ENCODE measurements at regions not wholly inside any gene's neighbourhood (a gene's known extent, or its start where the extent isn't known, plus 50 kb on each side); places are given as distances from the start of the nearest gene placed in this dataset.

GRCh38 chr4:59869559-59869958 is 1330.6 kb upstream of the ADGRL3 start:
- no peak for DNase-seq (ENCODE audit: low spot score)

- DNase-seq (ENCODE audit: low spot score) = no peak
These were observed 1318.5 kb upstream of the ADGRL3 start for GRCh38 chr4:59881632-59882031.

- DNase-seq (ENCODE audit: low spot score) = no peak
These were observed 1295.8 kb upstream of the ADGRL3 start for GRCh38 chr4:59904331-59904730.

GRCh38 chr4:59920416-59920815 is 1279.7 kb upstream of the ADGRL3 start:
- DNase-seq (ENCODE audit: low spot score) = peak; percentile 16

- DNase-seq (ENCODE audit: low spot score) = no peak
These were observed 1274.8 kb upstream of the ADGRL3 start for GRCh38 chr4:59925290-59925689.

GRCh38 chr4:59936566-59936965 is 1263.6 kb upstream of the ADGRL3 start:
- DNase-seq (ENCODE audit: low spot score) = no peak

GRCh38 chr4:59938166-59938565 is 1262.0 kb upstream of the ADGRL3 start:
- DNase-seq (ENCODE audit: low spot score) = no peak

DNA sequence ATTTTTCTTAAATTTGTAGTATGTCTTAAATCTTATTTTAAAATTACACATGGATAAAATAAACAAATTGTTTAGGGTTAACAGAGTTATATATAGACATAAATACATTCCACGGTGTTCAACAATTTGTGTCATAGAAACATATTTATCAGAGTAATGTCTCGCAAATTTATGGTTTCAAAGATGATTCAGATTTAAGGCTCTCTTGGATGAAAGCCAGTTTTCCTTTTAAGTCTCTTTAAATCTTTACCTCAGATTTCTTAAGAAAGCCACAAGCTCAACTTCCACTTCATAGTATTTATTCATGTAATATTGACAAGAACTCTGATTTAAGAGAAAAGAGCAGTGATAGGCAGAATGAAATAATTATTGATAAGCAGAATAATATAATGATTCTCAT is 1254.8 kb upstream of the ADGRL3 start:
- no peak for DNase-seq (ENCODE audit: low spot score)

- DNase-seq (ENCODE audit: low spot score) = no peak
These were observed 1254.4 kb upstream of the ADGRL3 start for GRCh38 chr4:59945716-59946115.

GRCh38 chr4:59956366-59956765 is 1243.8 kb upstream of the ADGRL3 start:
- DNase-seq (ENCODE audit: low spot score) = no peak

GRCh38 chr4:59960143-59960542 is 1240.0 kb upstream of the ADGRL3 start:
- no peak for DNase-seq (ENCODE audit: low spot score)

DNA sequence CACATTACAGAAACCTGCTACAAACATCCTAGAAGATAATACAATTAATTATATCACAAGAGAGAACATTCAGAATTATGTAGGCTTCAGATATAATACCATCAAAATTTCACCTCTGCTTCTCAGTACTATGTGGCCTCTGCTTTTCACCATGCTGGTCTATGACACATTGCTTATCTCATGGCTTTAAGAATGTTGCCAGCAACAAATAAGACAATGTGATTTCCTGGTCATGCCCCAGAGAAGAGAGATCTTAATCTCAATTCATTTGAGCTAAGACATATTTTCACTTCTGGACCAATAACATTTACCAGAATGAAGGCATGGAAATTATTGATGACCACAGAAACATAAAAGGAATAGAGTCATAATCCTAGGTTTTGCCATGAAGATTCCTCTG is 1233.4 kb upstream of the ADGRL3 start:
- DNase-seq (ENCODE audit: low spot score) = no peak

GRCh38 chr4:59968796-59969195 is 1231.3 kb upstream of the ADGRL3 start:
- DNase-seq (ENCODE audit: low spot score) = no peak

DNA sequence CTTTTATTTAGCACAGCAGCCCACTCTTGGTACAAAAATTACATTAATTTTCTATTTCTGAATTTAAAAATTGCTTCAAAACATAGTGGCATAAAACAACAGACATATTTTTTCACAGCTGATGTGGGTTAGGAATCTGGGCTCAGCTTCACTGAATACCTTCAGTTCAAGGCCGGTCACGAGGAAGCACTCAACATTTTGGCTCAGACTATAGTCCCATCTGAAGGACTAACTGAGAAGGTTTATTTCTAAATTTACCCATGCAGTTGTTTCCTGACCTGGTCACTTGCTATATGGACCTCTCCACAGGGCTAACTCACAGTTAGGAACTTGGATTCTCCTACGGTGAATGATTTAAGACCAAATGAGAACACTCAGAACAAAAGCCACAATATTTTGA is 1230.2 kb upstream of the ADGRL3 start:
- no peak for DNase-seq (ENCODE audit: low spot score)

DNA sequence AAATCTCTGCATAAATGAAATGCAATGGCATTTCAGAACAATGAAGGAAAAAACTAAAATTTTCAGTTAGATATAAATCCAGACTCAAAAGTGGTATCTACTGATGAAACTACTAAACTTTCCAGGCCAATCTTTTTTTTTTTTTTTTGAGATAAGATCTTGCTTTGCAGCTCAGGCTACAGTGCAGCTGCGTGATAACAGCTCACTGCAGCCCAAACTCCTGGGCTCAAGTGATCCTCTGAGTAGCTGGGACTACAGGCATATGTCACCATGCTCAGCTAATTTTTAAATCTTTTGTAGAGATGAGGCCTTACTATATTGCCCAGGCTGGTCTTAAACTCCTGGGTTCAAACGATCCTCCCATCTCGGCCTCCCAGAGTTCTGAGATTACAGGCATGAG is 1228.2 kb upstream of the ADGRL3 start:
- no peak for DNase-seq (ENCODE audit: low spot score)

GRCh38 chr4:59973492-59973891 is 1226.6 kb upstream of the ADGRL3 start:
- DNase-seq (ENCODE audit: low spot score) = no peak

GRCh38 chr4:59979061-59979460 is 1221.1 kb upstream of the ADGRL3 start:
- no peak for DNase-seq (ENCODE audit: low spot score)

- no peak for DNase-seq (ENCODE audit: low spot score)
These were observed 1216.3 kb upstream of the ADGRL3 start for GRCh38 chr4:59983852-59984251.

DNA sequence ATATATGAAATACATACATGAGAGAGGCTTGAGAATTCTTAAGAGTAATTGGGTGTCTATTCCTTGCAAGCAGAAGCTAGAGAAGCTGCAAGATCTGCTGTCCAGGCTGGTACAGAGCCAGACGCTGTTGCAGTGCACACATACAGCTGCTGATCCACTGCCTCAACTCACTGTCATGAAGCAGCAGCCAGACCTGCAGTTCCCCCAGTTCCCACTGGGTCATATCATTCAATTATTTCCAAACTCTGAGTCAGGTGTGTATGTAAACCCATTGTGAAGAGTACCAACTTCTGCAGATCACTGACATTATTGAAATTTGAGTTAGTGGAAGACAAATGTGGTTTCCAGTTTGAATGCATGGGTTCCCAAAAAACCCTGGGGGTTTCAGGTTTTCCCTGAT is 1212.8 kb upstream of the ADGRL3 start:
- DNase-seq (ENCODE audit: low spot score) = no peak

DNA sequence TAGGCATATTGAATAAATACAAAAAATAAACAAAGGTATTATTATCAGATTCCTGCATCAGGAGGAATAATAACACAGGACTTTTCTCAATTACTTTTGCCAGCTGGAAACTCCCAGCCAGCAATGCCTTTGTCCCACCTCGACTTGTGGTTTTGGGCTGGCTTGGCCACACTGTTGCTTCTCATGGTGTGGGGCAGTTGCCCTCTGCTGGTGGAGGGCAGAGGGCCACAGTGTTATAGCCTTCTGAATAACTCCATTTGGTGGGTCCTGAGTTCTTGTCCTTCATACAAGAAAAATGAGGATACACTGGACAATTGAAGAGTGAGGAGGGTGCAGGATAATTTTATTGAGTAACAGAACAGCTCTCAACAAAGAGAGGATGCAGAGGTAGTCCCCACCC is 1206.0 kb upstream of the ADGRL3 start:
- no peak for DNase-seq (ENCODE audit: low spot score)

DNA sequence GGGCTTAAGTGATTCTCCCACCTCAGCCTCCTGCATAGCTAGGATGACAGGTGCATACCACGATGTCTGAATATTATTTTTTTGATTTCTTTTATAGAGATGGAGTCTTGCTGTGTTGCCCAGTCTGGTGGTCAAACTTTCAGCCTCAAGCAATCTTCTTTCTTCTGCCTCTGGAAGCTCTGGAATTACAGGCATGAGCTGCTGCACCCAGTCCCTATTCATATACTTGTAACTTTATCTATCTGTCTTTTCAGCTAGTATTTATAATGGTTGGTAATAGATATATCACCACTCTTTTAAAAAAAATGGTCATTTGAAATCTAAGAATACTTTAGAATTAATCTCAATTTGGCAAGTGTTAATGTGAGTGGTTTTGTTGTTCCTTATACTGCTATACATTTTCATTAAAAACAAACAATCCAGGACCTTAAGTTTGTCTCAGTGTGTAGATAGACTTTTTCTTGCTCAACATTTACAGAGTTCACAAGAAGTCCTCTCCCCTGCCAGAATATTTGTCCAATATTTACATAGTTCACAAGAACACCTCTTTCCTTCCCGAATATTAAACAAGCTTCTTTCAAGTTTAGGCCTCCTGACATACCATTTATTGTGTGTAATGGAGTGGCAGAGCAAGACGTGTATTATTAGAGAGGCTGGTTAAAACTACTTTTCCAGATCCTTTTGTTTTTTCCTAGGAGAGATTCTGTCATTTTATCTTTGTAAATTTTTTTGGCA is 1197.4 kb upstream of the ADGRL3 start:
- DNase-seq (ENCODE audit: low spot score) = no peak

DNA sequence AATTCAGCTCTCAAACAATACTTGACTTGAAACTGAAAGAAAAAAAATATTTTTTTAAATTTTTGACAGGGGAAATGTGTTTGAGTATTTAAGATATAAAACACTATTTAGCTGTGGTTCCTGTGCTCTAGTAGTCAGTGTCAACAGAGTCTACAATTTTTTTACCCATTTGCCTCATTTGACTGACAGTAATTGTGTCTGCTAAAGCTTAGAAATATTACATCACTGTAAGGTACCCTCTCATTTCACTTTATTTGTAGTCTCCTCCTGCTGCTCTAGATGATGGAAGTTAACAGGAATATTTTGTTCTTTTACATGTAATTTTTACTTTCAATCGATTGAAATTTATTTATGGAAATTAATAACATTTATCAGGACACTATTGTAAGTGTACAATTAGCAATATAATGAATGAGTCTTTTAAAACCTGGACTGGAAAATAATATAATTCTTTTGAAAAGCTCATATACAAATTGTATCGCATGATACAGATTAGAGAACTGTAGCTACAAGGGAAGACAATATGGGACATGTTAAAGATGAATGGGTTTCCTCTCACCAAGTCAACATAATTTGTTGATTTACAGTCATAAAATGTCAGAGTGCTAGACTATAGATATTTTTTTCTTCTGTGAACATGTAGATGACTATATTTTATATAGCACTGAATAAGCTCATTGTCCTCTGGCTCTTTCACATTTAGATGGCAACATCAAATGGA is 1186.5 kb upstream of the ADGRL3 start:
- DNase-seq (ENCODE audit: low spot score) = no peak

DNA sequence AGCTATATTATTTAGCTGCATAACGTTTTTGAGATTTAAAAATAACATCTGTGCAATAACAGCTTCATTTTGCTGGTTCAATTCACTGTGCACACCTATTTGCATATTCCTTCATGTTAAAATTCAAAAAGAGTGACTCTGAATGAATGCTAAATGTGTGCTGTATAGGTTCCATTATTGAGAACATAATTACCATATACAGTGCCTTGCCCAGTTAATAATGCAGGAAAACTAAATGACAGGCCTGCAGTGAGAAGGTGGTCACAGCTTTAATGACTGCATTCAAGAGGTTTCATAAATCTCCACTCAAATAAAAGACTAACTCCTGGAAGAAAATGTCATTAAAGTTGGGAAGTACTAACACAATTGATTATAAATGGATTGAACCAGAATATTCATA is 1183.2 kb upstream of the ADGRL3 start:
- no peak for DNase-seq (ENCODE audit: low spot score)

- DNase-seq (ENCODE audit: low spot score) = no peak
These were observed 1180.9 kb upstream of the ADGRL3 start for GRCh38 chr4:60019180-60019579.
